SK-N-SH (cell line): ENCODE measurements at regions not wholly inside any gene's neighbourhood (a gene's known extent, or its start where the extent isn't known, plus 50 kb on each side); places are given as distances from the start of the nearest gene placed in this dataset.

Source experiments
- CTCF ChIA-PET: fragments of 300-600, 350-600 bp; formaldehyde crosslinking; extraction: SDS; loops from one replicate; lab custom pipeline; 2021; lab: Yijun Ruan, JAX
- POLR2A ChIA-PET: fragments of 350-600 bp; sonication (Branson Sonifier 250); formaldehyde crosslinking; extraction: SDS; loops from one replicate; lab custom pipeline; 2020; ENCODE audit warnings: antibody characterized with exemption, inconsistent platforms; lab: Yijun Ruan, JAX
- DNase-seq: peaks from one replicate; pipeline ENCODE4 v3.0.0; 2012
- H2AFZ ChIP-seq: fragments of 200-600 bp; sonication (generic); 2 replicates; pipeline ENCODE4 v1.8.1; 2016; ENCODE audit warnings: antibody characterized with exemption, mild to moderate bottlenecking, low read depth
- H3F3A ChIP-seq: fragments of 200-600 bp; sonication (generic); replicated peaks from 2 replicates; pipeline ENCODE3; 2016; ENCODE audit warnings: antibody characterized with exemption, mild to moderate bottlenecking; ENCODE audit not compliant: insufficient read depth
- H3K27ac ChIP-seq, 2 experiments: fragments of 200-500 bp in 1 of 2; fragments of 200-600 bp in 1 of 2; sonication (Bioruptor generic) in 1 of 2; sonication (generic), shearing (Covaris generic) in 1 of 2; 2 replicates each; pipeline versions ENCODE4 v1.5.1 to v1.6.1; 2014 to 2016; ENCODE audit warnings: low read depth in 2 of 2, inconsistent platforms in 1 of 2, low read length in 1 of 2, mild to moderate bottlenecking in 1 of 2, mixed read lengths in 1 of 2
- H3K27me3 ChIP-seq: fragments of 200-600 bp; sonication (generic), shearing (Covaris generic); 2 replicates; pipeline ENCODE4 v1.6.1; 2016; ENCODE audit warnings: mixed run types; ENCODE audit not compliant: insufficient read depth
- H3K36me3 ChIP-seq, 2 experiments: fragments of 200-500 bp in 1 of 2; fragments of 200-600 bp in 1 of 2; sonication (Bioruptor generic) in 1 of 2; sonication (generic) in 1 of 2; replicated peaks in 1 of 2; 2 replicates each; pipeline versions ENCODE3 to v1.5.1; 2014 to 2016; ENCODE audit warnings: low read length in 1 of 2, mild to moderate bottlenecking in 1 of 2; ENCODE audit not compliant: insufficient read depth in 2 of 2, control insufficient read depth in 1 of 2
- H3K4me1 ChIP-seq, 2 experiments: fragments of 200-500 bp in 1 of 2; fragments of 200-600 bp in 1 of 2; sonication (Bioruptor generic) in 1 of 2; sonication (generic), shearing (Covaris generic) in 1 of 2; 2 replicates each; pipeline versions ENCODE4 v1.5.1 to v1.6.1; 2014 to 2016; ENCODE audit warnings: low read depth in 1 of 2, low read length in 1 of 2, mixed run types in 1 of 2; ENCODE audit not compliant: insufficient read depth in 2 of 2, control insufficient read depth in 1 of 2
- H3K4me2 ChIP-seq: fragments of 200-600 bp; sonication (generic), shearing (Covaris generic); 2 replicates; pipeline ENCODE4 v1.6.1; 2017; ENCODE audit warnings: mixed run types
- H3K4me3 ChIP-seq, 2 experiments: fragments of 200-500 bp in 1 of 2; fragments of 200-600 bp in 1 of 2; sonication (Bioruptor generic) in 1 of 2; sonication (generic), shearing (Covaris generic) in 1 of 2; 2 replicates each; pipeline versions ENCODE4 v1.5.1 to v1.8.1; 2014 to 2016; ENCODE audit warnings: low read depth in 2 of 2, inconsistent platforms in 1 of 2, low read length in 1 of 2, mild to moderate bottlenecking in 1 of 2, mixed read lengths in 1 of 2, moderate library complexity in 1 of 2
- H3K79me2 ChIP-seq: fragments of 200-600 bp; sonication (generic); 2 replicates; pipeline ENCODE4 v1.8.1; 2017; ENCODE audit warnings: mild to moderate bottlenecking; ENCODE audit not compliant: insufficient read depth
- H3K9ac ChIP-seq: fragments of 200-600 bp; sonication (generic); 2 replicates; pipeline ENCODE4 v1.6.1; 2017; ENCODE audit warnings: mixed run types
- H3K9me2 ChIP-seq: fragments of 200-600 bp; sonication (generic); 2 replicates; pipeline ENCODE4 v1.6.1; 2017; ENCODE audit warnings: mixed run types
- H3K9me3 ChIP-seq: fragments of 200-600 bp; sonication (generic); 2 replicates; pipeline ENCODE4 v1.6.1; 2017; ENCODE audit warnings: mixed run types, mild to moderate bottlenecking, moderate library complexity
- H4K20me1 ChIP-seq: fragments of 200-600 bp; sonication (generic); 2 replicates; pipeline ENCODE4 v1.6.1; 2017; ENCODE audit warnings: mild to moderate bottlenecking, mixed run types; ENCODE audit not compliant: insufficient read depth
- EP300 ChIP-seq, 2 experiments: IDR thresholded peaks; 2 replicates each; pipeline versions ENCODE4 v1.4.0 to v1.6.1; 2012; ENCODE audit warnings: borderline replicate concordance in 1 of 2, low read depth in 1 of 2, low read length in 1 of 2
- FOXM1 ChIP-seq: IDR thresholded peaks from 2 replicates; pipeline ENCODE4 v1.4.0; 2012; ENCODE audit warnings: low read depth, mild to moderate bottlenecking
- GABPA ChIP-seq: IDR thresholded peaks from 2 replicates; pipeline ENCODE4 v1.4.0; 2012; ENCODE audit warnings: low read depth, mild to moderate bottlenecking
- GATA2 ChIP-seq: sonication (generic); formaldehyde crosslinking; IDR thresholded peaks from 2 replicates; pipeline ENCODE4 v1.5.0; 2020; ENCODE audit warnings: mild to moderate bottlenecking, missing genetic modification reagents
- MEF2A ChIP-seq: IDR thresholded peaks from 2 replicates; pipeline ENCODE4 v1.4.0; 2012; ENCODE audit warnings: low read depth, borderline replicate concordance
- NRF1 ChIP-seq: IDR thresholded peaks from 2 replicates; pipeline ENCODE4 v1.6.1; 2012; ENCODE audit warnings: low read depth, mild to moderate bottlenecking, low read length
- POLR2AphosphoS5 ChIP-seq: IDR thresholded peaks from 2 replicates; pipeline ENCODE4 v1.6.1; 2012; ENCODE audit warnings: low read depth, low read length
- RAD21 ChIP-seq: IDR thresholded peaks from 2 replicates; pipeline ENCODE4 v1.6.1; 2012; ENCODE audit warnings: mild to moderate bottlenecking, low read length
- SMC3 ChIP-seq: IDR thresholded peaks from 2 replicates; pipeline ENCODE4 v1.6.1; 2012; ENCODE audit warnings: low read depth, low read length, improper control_type of control experiment
- TAF1 ChIP-seq: IDR thresholded peaks from 2 replicates; pipeline ENCODE4 v1.6.1; 2012; ENCODE audit warnings: low read depth, mild to moderate bottlenecking, low read length, moderate library complexity, borderline replicate concordance
- TCF12 ChIP-seq: IDR thresholded peaks from 2 replicates; pipeline ENCODE4 v1.4.0; 2012
- TEAD4 ChIP-seq: IDR thresholded peaks from 2 replicates; pipeline ENCODE4 v1.4.0; 2012; ENCODE audit warnings: mild to moderate bottlenecking, borderline replicate concordance; ENCODE audit not compliant: insufficient read depth
- YY1 ChIP-seq: IDR thresholded peaks from 2 replicates; pipeline ENCODE4 v1.4.0; 2012; ENCODE audit warnings: low read depth, mild to moderate bottlenecking
- WGBS: methylation state at CpG from one replicate; pipeline ENCODE4 v1.1.6; 2017; ENCODE audit warnings: low lambda C conversion rate; 5-methylcytosine and 5-hydroxymethylcytosine counted together
- TF ChIP-seq, protein P1 (sequence below): IDR thresholded peaks from 2 replicates; pipeline ENCODE4 v1.6.1; 2012; ENCODE audit warnings: mild to moderate bottlenecking, low read depth, low read length, moderate library complexity
- TF ChIP-seq, protein P2 (sequence below): IDR thresholded peaks from 2 replicates; pipeline ENCODE4 v1.4.0; 2012; ENCODE audit warnings: low read depth, borderline replicate concordance
- TF ChIP-seq, protein P3 (sequence below): IDR thresholded peaks from 2 replicates; pipeline ENCODE4 v1.4.0; 2012; ENCODE audit warnings: low read depth, borderline replicate concordance

DNA sequence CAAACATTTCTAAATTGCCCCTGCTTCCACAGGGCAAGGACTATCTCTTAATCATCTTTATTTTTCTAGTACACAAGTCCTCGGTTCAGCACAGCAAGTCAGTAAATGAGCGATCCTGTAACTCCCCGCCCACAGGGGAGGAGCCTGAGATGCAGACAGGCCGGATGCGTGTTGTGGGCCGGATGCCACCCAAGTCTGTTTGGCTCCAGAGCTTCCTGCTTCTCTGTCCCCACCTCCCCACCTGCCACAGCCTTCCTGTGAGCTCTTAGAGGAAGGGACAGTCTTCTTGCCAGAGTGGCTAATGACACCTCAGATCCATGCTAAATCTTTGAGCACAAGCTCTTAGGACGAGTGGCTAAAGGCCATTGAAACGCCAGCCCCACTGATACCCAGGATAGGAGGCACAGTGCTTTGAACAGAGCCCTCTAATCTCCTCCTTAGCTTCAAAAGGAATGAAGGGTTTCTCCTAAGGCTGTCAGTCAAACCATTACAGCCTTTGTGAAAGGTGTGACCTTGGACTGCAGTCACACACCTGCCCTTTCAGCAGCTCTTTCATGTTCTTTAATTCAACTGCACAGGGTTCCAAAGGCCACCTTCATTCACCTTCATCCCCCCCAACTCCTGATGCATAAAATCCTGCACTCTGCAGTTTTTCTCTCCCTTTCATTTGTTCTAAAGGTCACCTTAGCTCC is 264.3 kb downstream of the TFAP2C start (continued):
- TF ChIP-seq, protein P1, sequence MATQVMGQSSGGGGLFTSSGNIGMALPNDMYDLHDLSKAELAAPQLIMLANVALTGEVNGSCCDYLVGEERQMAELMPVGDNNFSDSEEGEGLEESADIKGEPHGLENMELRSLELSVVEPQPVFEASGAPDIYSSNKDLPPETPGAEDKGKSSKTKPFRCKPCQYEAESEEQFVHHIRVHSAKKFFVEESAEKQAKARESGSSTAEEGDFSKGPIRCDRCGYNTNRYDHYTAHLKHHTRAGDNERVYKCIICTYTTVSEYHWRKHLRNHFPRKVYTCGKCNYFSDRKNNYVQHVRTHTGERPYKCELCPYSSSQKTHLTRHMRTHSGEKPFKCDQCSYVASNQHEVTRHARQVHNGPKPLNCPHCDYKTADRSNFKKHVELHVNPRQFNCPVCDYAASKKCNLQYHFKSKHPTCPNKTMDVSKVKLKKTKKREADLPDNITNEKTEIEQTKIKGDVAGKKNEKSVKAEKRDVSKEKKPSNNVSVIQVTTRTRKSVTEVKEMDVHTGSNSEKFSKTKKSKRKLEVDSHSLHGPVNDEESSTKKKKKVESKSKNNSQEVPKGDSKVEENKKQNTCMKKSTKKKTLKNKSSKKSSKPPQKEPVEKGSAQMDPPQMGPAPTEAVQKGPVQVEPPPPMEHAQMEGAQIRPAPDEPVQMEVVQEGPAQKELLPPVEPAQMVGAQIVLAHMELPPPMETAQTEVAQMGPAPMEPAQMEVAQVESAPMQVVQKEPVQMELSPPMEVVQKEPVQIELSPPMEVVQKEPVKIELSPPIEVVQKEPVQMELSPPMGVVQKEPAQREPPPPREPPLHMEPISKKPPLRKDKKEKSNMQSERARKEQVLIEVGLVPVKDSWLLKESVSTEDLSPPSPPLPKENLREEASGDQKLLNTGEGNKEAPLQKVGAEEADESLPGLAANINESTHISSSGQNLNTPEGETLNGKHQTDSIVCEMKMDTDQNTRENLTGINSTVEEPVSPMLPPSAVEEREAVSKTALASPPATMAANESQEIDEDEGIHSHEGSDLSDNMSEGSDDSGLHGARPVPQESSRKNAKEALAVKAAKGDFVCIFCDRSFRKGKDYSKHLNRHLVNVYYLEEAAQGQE: no peak
- TF ChIP-seq, protein P2, sequence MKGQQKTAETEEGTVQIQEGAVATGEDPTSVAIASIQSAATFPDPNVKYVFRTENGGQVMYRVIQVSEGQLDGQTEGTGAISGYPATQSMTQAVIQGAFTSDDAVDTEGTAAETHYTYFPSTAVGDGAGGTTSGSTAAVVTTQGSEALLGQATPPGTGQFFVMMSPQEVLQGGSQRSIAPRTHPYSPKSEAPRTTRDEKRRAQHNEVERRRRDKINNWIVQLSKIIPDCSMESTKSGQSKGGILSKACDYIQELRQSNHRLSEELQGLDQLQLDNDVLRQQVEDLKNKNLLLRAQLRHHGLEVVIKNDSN: no peak
- TF ChIP-seq, protein P3, sequence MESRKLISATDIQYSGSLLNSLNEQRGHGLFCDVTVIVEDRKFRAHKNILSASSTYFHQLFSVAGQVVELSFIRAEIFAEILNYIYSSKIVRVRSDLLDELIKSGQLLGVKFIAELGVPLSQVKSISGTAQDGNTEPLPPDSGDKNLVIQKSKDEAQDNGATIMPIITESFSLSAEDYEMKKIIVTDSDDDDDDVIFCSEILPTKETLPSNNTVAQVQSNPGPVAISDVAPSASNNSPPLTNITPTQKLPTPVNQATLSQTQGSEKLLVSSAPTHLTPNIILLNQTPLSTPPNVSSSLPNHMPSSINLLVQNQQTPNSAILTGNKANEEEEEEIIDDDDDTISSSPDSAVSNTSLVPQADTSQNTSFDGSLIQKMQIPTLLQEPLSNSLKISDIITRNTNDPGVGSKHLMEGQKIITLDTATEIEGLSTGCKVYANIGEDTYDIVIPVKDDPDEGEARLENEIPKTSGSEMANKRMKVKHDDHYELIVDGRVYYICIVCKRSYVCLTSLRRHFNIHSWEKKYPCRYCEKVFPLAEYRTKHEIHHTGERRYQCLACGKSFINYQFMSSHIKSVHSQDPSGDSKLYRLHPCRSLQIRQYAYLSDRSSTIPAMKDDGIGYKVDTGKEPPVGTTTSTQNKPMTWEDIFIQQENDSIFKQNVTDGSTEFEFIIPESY: no peak
- no peak for TF ChIP-seq FOXM1
- TF ChIP-seq YY1: no peak
- TF ChIP-seq TCF12: no peak
- no peak for TF ChIP-seq SMC3
- no peak for TF ChIP-seq TEAD4
- no peak for TF ChIP-seq NRF1
- no peak for TF ChIP-seq GATA2
- TF ChIP-seq TAF1: no peak

DNA sequence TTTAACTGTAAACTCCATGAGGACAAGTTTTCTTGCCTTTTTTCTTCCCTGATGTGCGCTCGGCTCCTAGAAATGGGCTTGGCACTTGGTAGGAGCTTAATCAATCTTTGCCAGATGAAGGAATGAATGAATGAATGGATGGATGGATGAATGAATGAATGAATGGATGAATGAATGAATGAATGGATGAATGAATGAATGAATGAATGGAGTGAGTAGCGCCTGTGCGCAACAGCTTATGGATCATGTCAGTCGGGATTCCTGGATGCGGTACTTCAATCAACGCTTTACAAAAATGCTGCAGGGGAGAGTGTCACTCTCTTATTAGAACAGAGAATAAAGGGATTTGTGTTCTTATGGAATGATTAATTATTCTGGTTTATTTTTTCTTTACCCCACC is 267.3 kb downstream of the TFAP2C start:
- Histone ChIP-seq H3K27ac (no peak overlapping the region), H3K4me3 (no peak overlapping the region), H3K27me3 (peaks cover 5% of the 10 kb centered on the region; the same call in 1 of the 2 replicates), H3K9me2 (no peaks in the 10 kb centered on the region), H3K36me3 (no peaks in the 10 kb centered on the region), H2AFZ (no peak overlapping the region), H3F3A (no peaks in the 10 kb centered on the region), H3K9ac (no peak overlapping the region), H3K79me2 (no peaks in the 10 kb centered on the region), H3K4me2 (no peak overlapping the region), H4K20me1 (no peaks in the 10 kb centered on the region), H3K9me3 (no peaks in the 10 kb centered on the region), H3K4me1 (no peaks in the 10 kb centered on the region)
- CTCF ChIA-PET: no interaction called here
- no peak for DNase-seq
- POLR2A ChIA-PET: interaction anchor here (0.7 kb wide), 1 partner anchor 156 kb away, joined by 3 read pairs; no protein-coding TSS in a partner anchor
- TF ChIP-seq MEF2A: no peak
- TF ChIP-seq, protein P3: no peak
- no peak for TF ChIP-seq GABPA
- TF ChIP-seq RAD21: no peak
- TF ChIP-seq POLR2AphosphoS5: no peak
- TF ChIP-seq EP300 (IDR thresholded peaks at IDR 0.05; ENCODE audit: borderline replicate concordance in 1 of 2, low read depth in 1 of 2, low read length in 1 of 2): no peak
- TF ChIP-seq TAF1: no peak
- 31% methylated on average over 7 of the region's 7 CpGs for WGBS
